HL-60 (cell line): ENCODE measurements at regions not wholly inside any gene's neighbourhood (a gene's known extent, or its start where the extent isn't known, plus 50 kb on each side); places are given as distances from the start of the nearest gene placed in this dataset.
"Not testable (repeated sequence)": the region's sequence is repeated elsewhere in the genome, so short reads cannot be mapped to it uniquely, and the experiment has no call there.

ENCODE experiments used
- DNase-seq, 2 experiments: peaks; one replicate each; pipeline ENCODE4 v3.0.0-alpha.2; 2010 to 2020; ENCODE audit warnings: low read depth in 1 of 2, low spot score in 1 of 2
- H3K27ac ChIP-seq: fragments of 250-450 bp; sonication (Bioruptor Pico); replicated peaks from 2 replicates; pipeline ENCODE4 v1.5.1; 2020; ENCODE audit warnings: mild to moderate bottlenecking, moderate library complexity
- H3K27me3 ChIP-seq: fragments of 250-450 bp; sonication (Bioruptor Pico); 2 replicates; pipeline ENCODE4 v1.5.1; 2021; ENCODE audit warnings: mild to moderate bottlenecking, moderate library complexity; ENCODE audit not compliant: insufficient read depth, poor library complexity, severe bottlenecking
- H3K4me3 ChIP-seq: replicated peaks from 2 replicates; pipeline ENCODE4 v1.5.1; 2011; ENCODE audit warnings: mild to moderate bottlenecking, control low read depth, low read length; ENCODE audit not compliant: insufficient read depth
- CTCF ChIP-seq: IDR thresholded peaks from one replicate; pipeline ENCODE4 v1.5.1; 2011; ENCODE audit warnings: low read length, control low read depth, inconsistent platforms; ENCODE audit not compliant: insufficient read depth
- GABPA ChIP-seq: IDR thresholded peaks from 2 replicates; pipeline ENCODE4 v1.6.1; 2012; ENCODE audit warnings: low read depth
- POLR2AphosphoS5 ChIP-seq: IDR thresholded peaks from 2 replicates; pipeline ENCODE4 v1.6.1; 2012; ENCODE audit warnings: low read depth
- REST ChIP-seq: IDR thresholded peaks from 2 replicates; pipeline ENCODE4 v1.6.1; 2012; ENCODE audit warnings: low read depth; ENCODE audit not compliant: insufficient replicate concordance
- SPI1 ChIP-seq: IDR thresholded peaks from 2 replicates; pipeline ENCODE4 v1.6.1; 2012; ENCODE audit warnings: low read depth, mild to moderate bottlenecking, borderline replicate concordance

GRCh38 chrX:69428216-69428615 is 75.9 kb upstream of the NALF2 start:
- Histone ChIP-seq H3K27me3 (peaks cover 4% of the 10 kb centered on the region), H3K27ac (no peak overlapping the region), H3K4me3 (no peak overlapping the region)
- TF ChIP-seq REST (no peak), SPI1 (no peak), GABPA (no peak), POLR2AphosphoS5 (no peak), CTCF (no peak)
- no peak for DNase-seq

- Histone ChIP-seq H3K27ac (no peak overlapping the region), H3K4me3 (no peak overlapping the region), H3K27me3 (peaks cover 4% of the 10 kb centered on the region)
- TF ChIP-seq GABPA (no peak), POLR2AphosphoS5 (no peak), CTCF (no peak), SPI1 (no peak), REST (no peak)
- no peak for DNase-seq
Observed at GRCh38 chrX:69424910-69425309, 79.2 kb upstream of the NALF2 start.

GRCh38 chrX:69424161-69424560 is 80.0 kb upstream of the NALF2 start:
- Histone ChIP-seq H3K27me3 (peaks cover 4% of the 10 kb centered on the region), H3K27ac (no peak overlapping the region)
- no peak for DNase-seq

GRCh38 chrX:69422208-69422607 is 81.9 kb upstream of the NALF2 start:
- H3K27ac ChIP-seq, H3K27me3 ChIP-seq, H3K4me3 ChIP-seq, DNase-seq: not testable (repeated sequence)

More at GRCh38 chrX:69424161-69424560, 80.0 kb upstream of the NALF2 start:
- H3K4me3 ChIP-seq, result no peak overlapping the region
- no peak for TF ChIP-seq SPI1
- TF ChIP-seq GABPA, result no peak
- TF ChIP-seq REST, result no peak
- TF ChIP-seq CTCF, result no peak
- TF ChIP-seq POLR2AphosphoS5, result no peak
